Adrenal gland (tissue), 9 donors: ENCODE measurements at regions not wholly inside any gene's neighbourhood (a gene's known extent, or its start where the extent isn't known, plus 50 kb on each side); places are given as distances from the start of the nearest gene placed in this dataset.

ENCODE experiments used
- DNase-seq, 7 donors: peaks; one replicate each; pipeline ENCODE4 v3.0.0-alpha.2; 2019 to 2020
- H3K27ac ChIP-seq, 5 donors: fragments of 200-600 bp; sonication (generic) in 4 of 5; 1 replicate in 3 of 5; 2 replicates in 2 of 5; pipeline versions ENCODE4 v1.5.1 to v1.8.0; 2016 to 2020; ENCODE audit warnings: mild to moderate bottlenecking in 1 of 5
- H3K27me3 ChIP-seq: fragments of 200-600 bp; 2 replicates; pipeline ENCODE4 v1.8.0; 2021
- H3K36me3 ChIP-seq, 2 donors: fragments of 200-600 bp; replicated peaks in 1 of 2; 1 replicate in 1 of 2; 2 replicates in 1 of 2; pipeline versions ENCODE4 v1.5.1 to v1.8.0; 2018 to 2022
- H3K4me1 ChIP-seq, 2 donors: fragments of 200-600 bp; replicated peaks in 1 of 2; 1 replicate in 1 of 2; 2 replicates in 1 of 2; pipeline versions ENCODE4 v1.5.1 to v1.8.0; 2018 to 2021
- H3K4me3 ChIP-seq, 4 donors: fragments of 200-600 bp; sonication (generic) in 3 of 4; one replicate each; pipeline ENCODE4 v1.5.1; 2016 to 2018
- H3K9me3 ChIP-seq, 3 donors: fragments of 200-600 bp; sonication (generic) in 1 of 3; replicated peaks in 1 of 3; 1 replicate in 2 of 3; 2 replicates in 1 of 3; pipeline versions ENCODE4 v1.5.1 to v1.8.0; 2016 to 2021
- POLR2A ChIP-seq, 2 donors: fragments of 450-650 bp; IDR thresholded peaks; one replicate each; pipeline ENCODE4 v1.6.1; 2017; ENCODE audit warnings: antibody characterized with exemption in 2 of 2, mild to moderate bottlenecking in 2 of 2, moderate library complexity in 1 of 2
- WGBS, 4 donors: extraction: QIAGEN DNeasy Blood & Tissue Kit in 2 of 4; methylation state at CpG; one replicate each; pipeline versions ENCODE4 v1.1.5 to v1.1.7; 2013 to 2017; 5-methylcytosine and 5-hydroxymethylcytosine counted together
- intact Hi-C, 2 donors: fragments of 100-400 bp; cut with DNase I; formaldehyde crosslinking; loops; one replicate each; pipeline versions ENCODE4 v1.14.1 to v1.15.0; 2022 to 2023
- TF ChIP-seq, protein P1 (sequence below), 6 experiments: fragments of 450-650 bp in 4 of 6; fragments of 200-600 bp in 2 of 6; sonication (generic) in 1 of 6; IDR thresholded peaks; 1 replicate in 5 of 6; 2 replicates in 1 of 6; pipeline versions ENCODE4 v1.5.1 to v1.8.0; 2016 to 2021; ENCODE audit warnings: antibody characterized with exemption in 6 of 6, mild to moderate bottlenecking in 2 of 6, moderate library complexity in 1 of 6
- donor health status: healthy with polysubstance abuse.
- donor health status: Bipolar disorder and iron deficiency.
- donor health status: DM: yes; HTN: yes; CAD: no.
- donor health status: DM: no; HTN: no; CAD: no.
- donor health status: DM: no; HTN: no; CAD: no.

DNA sequence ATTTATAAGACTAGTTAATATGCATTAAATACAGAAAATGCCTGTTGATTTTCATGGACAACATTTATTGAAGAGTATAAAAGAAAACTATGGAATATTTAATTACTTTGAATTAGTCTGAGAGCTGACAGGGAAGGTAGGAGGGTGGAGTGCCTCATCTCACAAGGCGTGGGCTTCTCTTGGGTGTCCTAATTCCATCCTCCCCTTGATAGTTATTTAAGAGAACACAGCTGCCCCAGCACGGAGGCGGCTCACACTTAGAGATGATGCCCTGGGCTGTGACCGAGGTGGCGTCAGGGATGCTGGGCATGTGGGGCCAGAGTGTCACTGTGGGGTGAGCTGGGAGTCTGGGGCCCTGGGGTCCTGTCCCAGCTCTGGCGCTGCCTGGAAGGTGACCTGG, 493.0 kb downstream of the PTPRU start:
- WGBS, 4 donors: 74 to 80% (median 77%) methylated on average over 5 to 6 of the region's 6 CpGs
- Histone ChIP-seq H3K27ac (no peak overlapping the region), H3K27me3 (no peaks in the 10 kb centered on the region), H3K4me1 (no peaks in the 10 kb centered on the region), H3K4me3 (no peak overlapping the region), H3K9me3 (no peaks in the 10 kb centered on the region), H3K36me3 (no peaks in the 10 kb centered on the region)
- DNase-seq: no peak
- intact Hi-C loops: no loop called here
- TF ChIP-seq, protein P1, sequence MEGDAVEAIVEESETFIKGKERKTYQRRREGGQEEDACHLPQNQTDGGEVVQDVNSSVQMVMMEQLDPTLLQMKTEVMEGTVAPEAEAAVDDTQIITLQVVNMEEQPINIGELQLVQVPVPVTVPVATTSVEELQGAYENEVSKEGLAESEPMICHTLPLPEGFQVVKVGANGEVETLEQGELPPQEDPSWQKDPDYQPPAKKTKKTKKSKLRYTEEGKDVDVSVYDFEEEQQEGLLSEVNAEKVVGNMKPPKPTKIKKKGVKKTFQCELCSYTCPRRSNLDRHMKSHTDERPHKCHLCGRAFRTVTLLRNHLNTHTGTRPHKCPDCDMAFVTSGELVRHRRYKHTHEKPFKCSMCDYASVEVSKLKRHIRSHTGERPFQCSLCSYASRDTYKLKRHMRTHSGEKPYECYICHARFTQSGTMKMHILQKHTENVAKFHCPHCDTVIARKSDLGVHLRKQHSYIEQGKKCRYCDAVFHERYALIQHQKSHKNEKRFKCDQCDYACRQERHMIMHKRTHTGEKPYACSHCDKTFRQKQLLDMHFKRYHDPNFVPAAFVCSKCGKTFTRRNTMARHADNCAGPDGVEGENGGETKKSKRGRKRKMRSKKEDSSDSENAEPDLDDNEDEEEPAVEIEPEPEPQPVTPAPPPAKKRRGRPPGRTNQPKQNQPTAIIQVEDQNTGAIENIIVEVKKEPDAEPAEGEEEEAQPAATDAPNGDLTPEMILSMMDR (IDR thresholded peaks at IDR 0.05): no peak
- TF ChIP-seq POLR2A (IDR thresholded peaks at IDR 0.05): no peak

DNA sequence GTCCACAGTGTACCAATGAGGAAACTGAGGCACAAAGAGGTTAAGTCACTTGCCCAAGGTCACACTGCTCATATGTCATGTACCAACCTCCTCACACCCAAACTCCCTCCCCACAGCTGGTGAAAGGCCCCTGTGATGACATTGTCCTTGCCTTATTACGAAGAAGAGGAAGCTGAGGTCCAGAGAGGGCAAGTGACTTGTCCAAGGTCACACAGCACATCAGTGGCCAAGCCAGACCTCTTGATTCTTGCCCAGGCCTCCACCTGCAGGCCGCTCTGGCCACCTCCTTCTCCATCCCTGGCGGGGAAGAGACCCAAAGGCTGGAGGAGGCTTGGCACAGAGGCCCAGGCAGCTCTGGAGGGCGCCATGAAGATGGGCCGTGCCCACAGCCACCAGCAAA, 492.4 kb downstream of the PTPRU start:
- intact Hi-C loops: no loop called here
- Histone ChIP-seq H3K36me3 (no peaks in the 10 kb centered on the region), H3K27me3 (no peaks in the 10 kb centered on the region), H3K4me1 (no peaks in the 10 kb centered on the region), H3K4me3 (no peak overlapping the region), H3K9me3 (no peaks in the 10 kb centered on the region), H3K27ac (no peak overlapping the region)
- WGBS, 4 donors: 78 to 81% (median 80%) methylated on average over 5 of the region's 5 CpGs
- DNase-seq: no peak
- no peak for TF ChIP-seq POLR2A (IDR thresholded peaks at IDR 0.05)
- TF ChIP-seq, protein P1 (IDR thresholded peaks at IDR 0.05): no peak

DNA sequence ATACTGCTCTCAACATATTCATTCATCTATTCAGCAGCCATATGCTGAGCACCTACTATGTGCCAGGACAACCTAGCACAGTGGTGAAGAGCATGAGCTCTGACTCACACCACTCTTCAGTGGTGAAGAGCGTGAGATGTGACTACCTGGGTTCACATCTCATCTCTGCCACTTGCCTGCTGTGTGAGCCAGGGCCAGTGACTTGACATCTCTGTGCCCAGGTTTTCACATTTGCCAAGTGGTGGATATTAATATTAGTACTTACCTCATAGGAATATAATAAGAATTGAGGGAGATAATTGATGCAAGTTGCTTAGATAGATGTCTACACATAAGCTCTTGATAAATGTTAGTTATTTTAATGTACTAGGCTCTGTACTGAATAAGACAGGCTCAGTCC, 488.9 kb downstream of the PTPRU start:
- WGBS, 4 donors: 74 to 90% (median 82%) methylated on average over 1 of the region's 1 CpG
- Histone ChIP-seq H3K27ac (no peak overlapping the region), H3K9me3 (peaks cover 0 to 6% (median 0%) of the 10 kb centered on the region in 3 donors), H3K4me1 (no peaks in the 10 kb centered on the region), H3K4me3 (no peak overlapping the region), H3K36me3 (no peaks in the 10 kb centered on the region), H3K27me3 (no peaks in the 10 kb centered on the region)
- intact Hi-C loops: no loop called here
- no peak for TF ChIP-seq POLR2A (IDR thresholded peaks at IDR 0.05)
- TF ChIP-seq, protein P1 (IDR thresholded peaks at IDR 0.05): no peak
- no peak for DNase-seq

DNA sequence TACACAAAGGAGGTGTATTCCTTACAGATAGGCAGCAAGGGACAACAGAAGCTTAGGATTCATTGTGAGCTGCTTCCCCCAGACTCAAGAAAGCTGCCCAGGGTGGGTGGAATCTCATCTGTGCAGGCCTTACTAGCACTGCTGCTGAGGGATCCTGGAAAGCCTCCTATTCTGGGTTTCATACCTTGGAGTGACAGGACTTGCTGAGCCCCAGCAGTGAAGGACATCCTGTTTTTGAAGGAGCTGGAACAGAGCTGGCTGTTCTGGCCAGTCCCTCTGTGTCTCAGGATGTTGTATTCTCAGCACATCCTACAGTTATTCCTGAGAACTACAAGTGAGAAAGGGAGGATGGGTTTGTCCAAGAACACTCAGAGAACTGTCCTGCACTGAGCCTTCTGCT, 486.3 kb downstream of the PTPRU start:
- intact Hi-C loops: no loop called here
- Histone ChIP-seq H3K9me3 (peaks cover 0 to 6% (median 0%) of the 10 kb centered on the region in 3 donors), H3K27me3 (no peaks in the 10 kb centered on the region), H3K36me3 (no peaks in the 10 kb centered on the region), H3K4me3 (no peak overlapping the region), H3K4me1 (no peaks in the 10 kb centered on the region), H3K27ac (no peak overlapping the region)
- DNase-seq: no peak
- no peak for TF ChIP-seq POLR2A (IDR thresholded peaks at IDR 0.05)
- TF ChIP-seq, protein P1 (IDR thresholded peaks at IDR 0.05): no peak
